SK-N-SH treated with all-trans-retinoic acid at 6 μM for 48 hours (cell line): ENCODE measurements at regions not wholly inside any gene's neighbourhood (a gene's known extent, or its start where the extent isn't known, plus 50 kb on each side); places are given as distances from the start of the nearest gene placed in this dataset.

Source experiments
- ARNTL ChIP-seq: fragments of 450-650 bp; formaldehyde crosslinking; IDR thresholded peaks from 2 replicates; pipeline ENCODE4 v1.5.0; 2020; ENCODE audit warnings: low read depth, mild to moderate bottlenecking, moderate library complexity, borderline replicate concordance
- BACH2 ChIP-seq: fragments of 250-450 bp; sonication (Bioruptor Pico); IDR thresholded peaks from 2 replicates; pipeline ENCODE4 v1.9.0; 2021; ENCODE audit warnings: mild to moderate bottlenecking, borderline replicate concordance
- ESRRG ChIP-seq: fragments of 250-450 bp; sonication (Bioruptor Pico); IDR thresholded peaks from 2 replicates; pipeline ENCODE4 v1.6.1; 2021; ENCODE audit warnings: mild to moderate bottlenecking
- PPARA ChIP-seq: fragments of 250-450 bp; sonication (Bioruptor Pico); IDR thresholded peaks from 2 replicates; pipeline ENCODE4 v1.5.0; 2020; ENCODE audit warnings: mild to moderate bottlenecking, borderline replicate concordance
- RARB ChIP-seq: fragments of 250-450 bp; sonication (Bioruptor Pico); IDR thresholded peaks from 2 replicates; pipeline ENCODE4 v1.8.0; 2021; ENCODE audit warnings: mild to moderate bottlenecking, moderate library complexity
- ZFP3 ChIP-seq: fragments of 250-450 bp; sonication (Bioruptor Pico); IDR thresholded peaks from 2 replicates; pipeline ENCODE4 v1.5.0; 2020; ENCODE audit warnings: mild to moderate bottlenecking, moderate library complexity
- ZFP30 ChIP-seq: fragments of 450-650 bp; formaldehyde crosslinking; IDR thresholded peaks from 2 replicates; pipeline ENCODE4 v1.5.0; 2022; ENCODE audit warnings: mild to moderate bottlenecking, moderate library complexity
- ZNF70 ChIP-seq: fragments of 450-650 bp; formaldehyde crosslinking; IDR thresholded peaks from 2 replicates; pipeline ENCODE4 v1.5.0; 2020; ENCODE audit warnings: mild to moderate bottlenecking, moderate library complexity
- ZNF8 ChIP-seq: fragments of 450-650 bp; formaldehyde crosslinking; IDR thresholded peaks from 2 replicates; pipeline ENCODE4 v1.5.0; 2020; ENCODE audit warnings: mild to moderate bottlenecking, moderate library complexity
- TF ChIP-seq, protein P1 (sequence below): fragments of 250-450 bp; sonication (Bioruptor Pico); IDR thresholded peaks from 2 replicates; pipeline ENCODE4 v1.8.0; 2020; ENCODE audit warnings: mild to moderate bottlenecking, moderate library complexity, borderline replicate concordance
- TF ChIP-seq, protein P2 (sequence below): fragments of 250-450 bp; sonication (Bioruptor Pico); IDR thresholded peaks from 2 replicates; pipeline ENCODE4 v1.8.0; 2021; ENCODE audit warnings: low read depth, mild to moderate bottlenecking, moderate library complexity, borderline replicate concordance

DNA sequence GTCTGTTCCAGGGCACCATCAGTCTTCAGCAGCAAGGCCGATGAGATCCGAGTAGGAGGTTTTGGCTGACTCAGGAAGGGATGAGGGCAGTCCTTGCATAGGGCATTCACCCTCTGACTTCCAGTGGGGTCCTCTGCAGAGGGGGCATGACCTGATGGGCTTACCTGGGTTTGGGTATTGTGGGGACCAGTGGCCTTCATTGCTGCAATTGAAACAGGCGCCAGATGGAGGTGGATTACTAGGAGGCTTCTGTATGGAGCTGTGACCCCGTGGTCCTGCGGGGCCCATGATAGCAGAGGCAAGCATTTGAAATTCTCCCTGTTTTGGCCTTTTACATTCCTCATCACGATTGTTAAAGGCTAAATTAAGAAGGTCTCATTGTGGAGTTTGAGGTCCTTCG, 2448.7 kb downstream of the TP53TG3F start:
- TF ChIP-seq ARNTL (no peak), RARB (CRISPR knock-in tag) (no peak), ESRRG (CRISPR knock-in tag) (no peak), BACH2 (no peak), ZNF8 (CRISPR knock-in tag) (no peak), ZFP30 (no peak), ZNF70 (no peak), ZFP3 (no peak), PPARA (CRISPR knock-in tag) (no peak)
- TF ChIP-seq, protein P1, sequence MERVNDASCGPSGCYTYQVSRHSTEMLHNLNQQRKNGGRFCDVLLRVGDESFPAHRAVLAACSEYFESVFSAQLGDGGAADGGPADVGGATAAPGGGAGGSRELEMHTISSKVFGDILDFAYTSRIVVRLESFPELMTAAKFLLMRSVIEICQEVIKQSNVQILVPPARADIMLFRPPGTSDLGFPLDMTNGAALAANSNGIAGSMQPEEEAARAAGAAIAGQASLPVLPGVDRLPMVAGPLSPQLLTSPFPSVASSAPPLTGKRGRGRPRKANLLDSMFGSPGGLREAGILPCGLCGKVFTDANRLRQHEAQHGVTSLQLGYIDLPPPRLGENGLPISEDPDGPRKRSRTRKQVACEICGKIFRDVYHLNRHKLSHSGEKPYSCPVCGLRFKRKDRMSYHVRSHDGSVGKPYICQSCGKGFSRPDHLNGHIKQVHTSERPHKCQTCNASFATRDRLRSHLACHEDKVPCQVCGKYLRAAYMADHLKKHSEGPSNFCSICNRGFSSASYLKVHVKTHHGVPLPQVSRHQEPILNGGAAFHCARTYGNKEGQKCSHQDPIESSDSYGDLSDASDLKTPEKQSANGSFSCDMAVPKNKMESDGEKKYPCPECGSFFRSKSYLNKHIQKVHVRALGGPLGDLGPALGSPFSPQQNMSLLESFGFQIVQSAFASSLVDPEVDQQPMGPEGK (CRISPR knock-in tag) = no peak
- TF ChIP-seq, protein P2, sequence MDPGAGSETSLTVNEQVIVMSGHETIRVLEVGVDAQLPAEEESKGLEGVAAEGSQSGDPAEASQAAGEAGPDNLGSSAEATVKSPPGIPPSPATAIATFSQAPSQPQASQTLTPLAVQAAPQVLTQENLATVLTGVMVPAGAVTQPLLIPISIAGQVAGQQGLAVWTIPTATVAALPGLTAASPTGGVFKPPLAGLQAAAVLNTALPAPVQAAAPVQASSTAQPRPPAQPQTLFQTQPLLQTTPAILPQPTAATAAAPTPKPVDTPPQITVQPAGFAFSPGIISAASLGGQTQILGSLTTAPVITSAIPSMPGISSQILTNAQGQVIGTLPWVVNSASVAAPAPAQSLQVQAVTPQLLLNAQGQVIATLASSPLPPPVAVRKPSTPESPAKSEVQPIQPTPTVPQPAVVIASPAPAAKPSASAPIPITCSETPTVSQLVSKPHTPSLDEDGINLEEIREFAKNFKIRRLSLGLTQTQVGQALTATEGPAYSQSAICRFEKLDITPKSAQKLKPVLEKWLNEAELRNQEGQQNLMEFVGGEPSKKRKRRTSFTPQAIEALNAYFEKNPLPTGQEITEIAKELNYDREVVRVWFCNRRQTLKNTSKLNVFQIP = no peak
